ENCODE measurements at regions not wholly inside any gene's neighbourhood (a gene's known extent, or its start where the extent isn't known, plus 50 kb on each side); places are given as distances from the start of the nearest gene placed in this dataset.

GRCh38 chr2:221350616-221351015, 221.5 kb downstream of the EPHA4 start:
- Histone ChIP-seq H3K4me3 (no peak overlapping the region), H3K9me3 (no peaks in the 10 kb centered on the region), H3K36me3 (no peaks in the 10 kb centered on the region), H3K27ac (no peak overlapping the region), H3K4me1 (no peaks in the 10 kb centered on the region), H3K27me3 (no peaks in the 10 kb centered on the region)
- 61 to 64% methylated on average over 1 of the region's 1 CpG for WGBS, 2 donors
- TF ChIP-seq POLR2A (IDR thresholded peaks at IDR 0.05) (no peak), CTCF (IDR thresholded peaks at IDR 0.05) (no peak), EP300 (IDR thresholded peaks at IDR 0.05) (no peak)
- no peak for DNase-seq (ENCODE audit: low spot score in 2 of 2)

GRCh38 chr2:221353201-221353600, 218.9 kb downstream of the EPHA4 start:
- Histone ChIP-seq H3K4me3 (no peak overlapping the region), H3K4me1 (no peaks in the 10 kb centered on the region), H3K36me3 (no peaks in the 10 kb centered on the region), H3K27me3 (no peaks in the 10 kb centered on the region), H3K27ac (no peak overlapping the region), H3K9me3 (no peaks in the 10 kb centered on the region)
- 92 to 94% methylated on average over 4 of the region's 4 CpGs for WGBS, 2 donors
- DNase-seq (ENCODE audit: low spot score in 2 of 2) = no peak
- TF ChIP-seq EP300 (IDR thresholded peaks at IDR 0.05) (no peak), POLR2A (IDR thresholded peaks at IDR 0.05) (no peak), CTCF (IDR thresholded peaks at IDR 0.05) (no peak)

GRCh38 chr2:221360312-221360711, 211.8 kb downstream of the EPHA4 start:
- no peak overlapping the region for H3K4me3 ChIP-seq
- no peak overlapping the region for H3K27ac ChIP-seq
- no peaks in the 10 kb centered on the region for H3K9me3 ChIP-seq
- H3K36me3 ChIP-seq = no peaks in the 10 kb centered on the region
- DNase-seq (ENCODE audit: low spot score in 2 of 2) = no peak
- TF ChIP-seq CTCF (IDR thresholded peaks at IDR 0.05) = no peak
- no peak for TF ChIP-seq POLR2A (IDR thresholded peaks at IDR 0.05)
- no peak for TF ChIP-seq EP300 (IDR thresholded peaks at IDR 0.05)
- H3K27me3 ChIP-seq = no peaks in the 10 kb centered on the region
- WGBS, 2 donors = 77 to 78% methylated on average over 3 of the region's 3 CpGs
- H3K4me1 ChIP-seq = no peaks in the 10 kb centered on the region

- DNase-seq (ENCODE audit: low spot score in 2 of 2) = no peak
- Histone ChIP-seq H3K27me3 (no peaks in the 10 kb centered on the region), H3K36me3 (no peaks in the 10 kb centered on the region), H3K9me3 (no peaks in the 10 kb centered on the region), H3K4me3 (no peak overlapping the region), H3K27ac (no peak overlapping the region), H3K4me1 (no peaks in the 10 kb centered on the region)
- WGBS, 2 donors = 80 to 85% methylated on average over 6 of the region's 6 CpGs
- TF ChIP-seq EP300 (IDR thresholded peaks at IDR 0.05) (no peak), CTCF (IDR thresholded peaks at IDR 0.05) (no peak), POLR2A (IDR thresholded peaks at IDR 0.05) (no peak)
Measured at GRCh38 chr2:221360742-221361141, 211.4 kb downstream of the EPHA4 start.

GRCh38 chr2:221361633-221362032, 210.5 kb downstream of the EPHA4 start:
- Histone ChIP-seq H3K4me3 (no peak overlapping the region), H3K27me3 (no peaks in the 10 kb centered on the region), H3K4me1 (no peaks in the 10 kb centered on the region), H3K27ac (no peak overlapping the region), H3K36me3 (no peaks in the 10 kb centered on the region), H3K9me3 (no peaks in the 10 kb centered on the region)
- WGBS, 2 donors = 93 to 96% methylated on average over 4 of the region's 4 CpGs
- TF ChIP-seq CTCF (IDR thresholded peaks at IDR 0.05) = no peak
- DNase-seq (ENCODE audit: low spot score in 2 of 2) = no peak
